ENCODE measurements at regions not wholly inside any gene's neighbourhood (a gene's known extent, or its start where the extent isn't known, plus 50 kb on each side); places are given as distances from the start of the nearest gene placed in this dataset.

DNA sequence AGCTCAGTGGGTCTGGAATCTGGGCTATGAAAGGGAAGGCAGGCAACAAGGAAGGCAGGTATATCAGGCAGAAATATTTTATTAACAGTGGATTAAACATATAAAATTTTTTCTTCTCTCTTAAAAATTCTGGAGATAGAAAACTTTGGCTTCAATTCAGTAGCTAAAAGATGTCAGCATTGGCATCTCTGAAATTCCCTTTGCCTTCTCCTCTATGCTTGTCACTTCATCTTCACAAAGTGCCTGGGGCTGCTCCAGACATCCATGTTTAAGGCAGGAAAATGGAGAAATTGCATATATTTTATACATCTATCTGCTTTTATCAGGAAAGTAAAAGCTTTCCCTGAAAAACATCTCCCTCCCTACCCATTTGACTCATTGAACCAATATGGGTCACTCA, 894.1 kb upstream of the API5 start:
- no peak for TF ChIP-seq POLR2A (IDR thresholded peaks at IDR 0.05)
- TF ChIP-seq, protein P1, sequence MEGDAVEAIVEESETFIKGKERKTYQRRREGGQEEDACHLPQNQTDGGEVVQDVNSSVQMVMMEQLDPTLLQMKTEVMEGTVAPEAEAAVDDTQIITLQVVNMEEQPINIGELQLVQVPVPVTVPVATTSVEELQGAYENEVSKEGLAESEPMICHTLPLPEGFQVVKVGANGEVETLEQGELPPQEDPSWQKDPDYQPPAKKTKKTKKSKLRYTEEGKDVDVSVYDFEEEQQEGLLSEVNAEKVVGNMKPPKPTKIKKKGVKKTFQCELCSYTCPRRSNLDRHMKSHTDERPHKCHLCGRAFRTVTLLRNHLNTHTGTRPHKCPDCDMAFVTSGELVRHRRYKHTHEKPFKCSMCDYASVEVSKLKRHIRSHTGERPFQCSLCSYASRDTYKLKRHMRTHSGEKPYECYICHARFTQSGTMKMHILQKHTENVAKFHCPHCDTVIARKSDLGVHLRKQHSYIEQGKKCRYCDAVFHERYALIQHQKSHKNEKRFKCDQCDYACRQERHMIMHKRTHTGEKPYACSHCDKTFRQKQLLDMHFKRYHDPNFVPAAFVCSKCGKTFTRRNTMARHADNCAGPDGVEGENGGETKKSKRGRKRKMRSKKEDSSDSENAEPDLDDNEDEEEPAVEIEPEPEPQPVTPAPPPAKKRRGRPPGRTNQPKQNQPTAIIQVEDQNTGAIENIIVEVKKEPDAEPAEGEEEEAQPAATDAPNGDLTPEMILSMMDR (IDR thresholded peaks at IDR 0.05): no peak

Measured in uterus (tissue), 2 donors.